ENCODE measurements at regions not wholly inside any gene's neighbourhood (a gene's known extent, or its start where the extent isn't known, plus 50 kb on each side); places are given as distances from the start of the nearest gene placed in this dataset.
A peak's percentile ranks its signal among the peaks of the same experiment; 100 is the strongest.

GRCh38 chr3:31294430-31295149, 238.1 kb upstream of the STT3B start:
- no TSS peak for BruUV-seq (replicated peaks)
- no peak for TF ChIP-seq CTCF (IDR thresholded peaks at IDR 0.05; ENCODE audit: insufficient read depth in 1 of 2, low read depth in 1 of 2, low read length in 1 of 2, severe bottlenecking in 1 of 2, unreplicated experiment in 1 of 2)
- CTCF ChIA-PET, result no interaction called here
- Histone ChIP-seq H3K4me3 (ENCODE audit: low read depth, low read length) (no peak overlapping the region), H3K36me3 (ENCODE audit: control insufficient read depth, insufficient read depth, low read length) (no peaks in the 10 kb centered on the region), H3K27me3 (replicated peaks; ENCODE audit: control insufficient read depth, insufficient read depth, low read length) (no peaks in the 10 kb centered on the region), H3K9me3 (peaks cover 8% of the 10 kb centered on the region; the same call in 1 of the 2 replicates), H3K4me1 (peaks cover 53% of the 10 kb centered on the region)
- intact Hi-C loops (cut with micrococcal nuclease; ENCODE audit: unreplicated experiment), result no loop called here
- H3K4me3 Mint-ChIP-seq (ENCODE audit: unreplicated experiment), result no peak overlapping the region
- peaks cover 10% of the 10 kb centered on the region for H3K9me3 Mint-ChIP-seq (ENCODE audit: unreplicated experiment)
- no peak for DNase-seq
- H3K4me1 Mint-ChIP-seq (ENCODE audit: low read depth, unreplicated experiment), result peaks cover 43% of the 10 kb centered on the region
- no peaks in the 10 kb centered on the region for H3K27me3 Mint-ChIP-seq (ENCODE audit: insufficient read depth, unreplicated experiment)
- POLR2A ChIA-PET, result no interaction called here
- peak overlapping the region; percentile 63 for H3K27ac Mint-ChIP-seq (ENCODE audit: unreplicated experiment)
- H3K36me3 Mint-ChIP-seq (ENCODE audit: insufficient read depth, unreplicated experiment), result no peaks in the 10 kb centered on the region

GRCh38 chr3:31295150-31295765, 237.5 kb upstream of the STT3B start:
- H3K27ac Mint-ChIP-seq (ENCODE audit: unreplicated experiment), result peak overlapping the region; percentile 63
- H3K36me3 Mint-ChIP-seq (ENCODE audit: insufficient read depth, unreplicated experiment), result no peaks in the 10 kb centered on the region
- no peaks in the 10 kb centered on the region for H3K27me3 ChIP-seq (replicated peaks; ENCODE audit: control insufficient read depth, insufficient read depth, low read length)
- no peaks in the 10 kb centered on the region for H3K36me3 ChIP-seq (ENCODE audit: control insufficient read depth, insufficient read depth, low read length)
- H3K27me3 Mint-ChIP-seq (ENCODE audit: insufficient read depth, unreplicated experiment), result no peaks in the 10 kb centered on the region
- CTCF ChIA-PET, result no interaction called here
- no TSS peak for BruUV-seq (replicated peaks)
- peaks cover 37% of the 10 kb centered on the region for H3K4me1 Mint-ChIP-seq (ENCODE audit: low read depth, unreplicated experiment)
- peak; percentile 16 to 57 for DNase-seq
- H3K9me3 ChIP-seq, result peaks cover 8% of the 10 kb centered on the region; the same call in 1 of the 2 replicates
- intact Hi-C loops (cut with micrococcal nuclease; ENCODE audit: unreplicated experiment), result no loop called here
- no peak overlapping the region for H3K4me3 Mint-ChIP-seq (ENCODE audit: unreplicated experiment)
- H3K4me1 ChIP-seq, result peaks cover 46% of the 10 kb centered on the region
- POLR2A ChIA-PET, result no interaction called here
- H3K9me3 Mint-ChIP-seq (ENCODE audit: unreplicated experiment), result peaks cover 17% of the 10 kb centered on the region
- H3K4me3 ChIP-seq (ENCODE audit: low read depth, low read length), result no peak overlapping the region
- TF ChIP-seq CTCF (IDR thresholded peaks at IDR 0.05; ENCODE audit: insufficient read depth in 1 of 2, low read depth in 1 of 2, low read length in 1 of 2, severe bottlenecking in 1 of 2, unreplicated experiment in 1 of 2), result no peak

GRCh38 chr3:31297726-31298298, 234.9 kb upstream of the STT3B start:
- no peak overlapping the region for H3K4me3 ChIP-seq (ENCODE audit: low read depth, low read length)
- CTCF ChIA-PET, result no interaction called here
- H3K4me1 Mint-ChIP-seq (ENCODE audit: low read depth, unreplicated experiment), result peaks cover 28% of the 10 kb centered on the region

More at GRCh38 chr3:31297726-31298298, 234.9 kb upstream of the STT3B start:
- Mint-ChIP-seq H3K4me3 (ENCODE audit: unreplicated experiment) (no peak overlapping the region), H3K9me3 (ENCODE audit: unreplicated experiment) (peaks cover 18% of the 10 kb centered on the region), H3K27me3 (ENCODE audit: insufficient read depth, unreplicated experiment) (no peaks in the 10 kb centered on the region), H3K36me3 (ENCODE audit: insufficient read depth, unreplicated experiment) (no peaks in the 10 kb centered on the region), H3K27ac (ENCODE audit: unreplicated experiment) (no peak overlapping the region)
- BruUV-seq (replicated peaks), result no TSS peak
- TF ChIP-seq CTCF (IDR thresholded peaks at IDR 0.05; ENCODE audit: insufficient read depth in 1 of 2, low read depth in 1 of 2, low read length in 1 of 2, severe bottlenecking in 1 of 2, unreplicated experiment in 1 of 2), result no peak
- Histone ChIP-seq H3K36me3 (ENCODE audit: control insufficient read depth, insufficient read depth, low read length) (no peaks in the 10 kb centered on the region), H3K9me3 (peaks cover 8% of the 10 kb centered on the region; the same call in 1 of the 2 replicates), H3K4me1 (peaks cover 22% of the 10 kb centered on the region), H3K27me3 (replicated peaks; ENCODE audit: control insufficient read depth, insufficient read depth, low read length) (no peaks in the 10 kb centered on the region)
- no peak for DNase-seq
- POLR2A ChIA-PET, result no interaction called here
- intact Hi-C loops (cut with micrococcal nuclease; ENCODE audit: unreplicated experiment), result no loop called here
